Panc1 (cell line): ENCODE measurements at regions not wholly inside any gene's neighbourhood (a gene's known extent, or its start where the extent isn't known, plus 50 kb on each side); places are given as distances from the start of the nearest gene placed in this dataset.

Experiments
- POLR2AphosphoS5 ChIP-seq: IDR thresholded peaks from 2 replicates; pipeline ENCODE4 v1.6.1; 2012; ENCODE audit warnings: mild to moderate bottlenecking, low read depth, low read length, moderate library complexity
- SIN3A ChIP-seq: IDR thresholded peaks from 2 replicates; pipeline ENCODE4 v1.6.1; 2012; ENCODE audit warnings: low read depth, mild to moderate bottlenecking, low read length, moderate library complexity, borderline replicate concordance; ENCODE audit not compliant: insufficient read depth
- TCF7L2 ChIP-seq: IDR thresholded peaks from 2 replicates; pipeline ENCODE4 v1.6.1; 2011; ENCODE audit warnings: mild to moderate bottlenecking, low read depth, low read length, inconsistent platforms
- TF ChIP-seq, protein P1 (sequence below): fragments of 450-650 bp; IDR thresholded peaks from 2 replicates; pipeline ENCODE4 v1.5.1; 2017; ENCODE audit warnings: mild to moderate bottlenecking
- TF ChIP-seq, protein P2 (sequence below), 2 experiments: IDR thresholded peaks; 2 replicates each; pipeline ENCODE4 v1.6.1; 2011 to 2012; ENCODE audit warnings: low read depth in 2 of 2, control low read depth in 1 of 2, low read length in 1 of 2, mild to moderate bottlenecking in 1 of 2, moderate library complexity in 1 of 2; ENCODE audit not compliant: insufficient read depth in 1 of 2

DNA sequence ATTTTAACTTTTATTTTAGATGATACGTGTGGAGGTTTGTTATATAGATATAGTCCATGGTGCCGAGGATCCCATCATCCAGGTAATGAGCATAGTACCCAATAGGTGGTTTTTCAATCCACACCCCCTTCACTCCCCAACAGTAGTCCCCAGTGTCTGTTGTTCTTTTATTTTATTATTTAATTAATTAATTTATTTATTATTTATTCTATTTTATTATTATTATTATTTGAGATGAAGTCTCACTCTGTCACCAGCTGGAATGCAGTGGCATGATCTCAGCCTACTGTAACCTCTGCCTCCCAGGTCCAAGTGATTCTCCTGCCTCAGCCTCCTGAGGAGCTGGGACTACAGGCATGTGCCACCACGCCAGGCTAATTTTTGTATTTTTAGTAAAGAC, 2086.2 kb downstream of the PCDH9 start:
- TF ChIP-seq, protein P1, sequence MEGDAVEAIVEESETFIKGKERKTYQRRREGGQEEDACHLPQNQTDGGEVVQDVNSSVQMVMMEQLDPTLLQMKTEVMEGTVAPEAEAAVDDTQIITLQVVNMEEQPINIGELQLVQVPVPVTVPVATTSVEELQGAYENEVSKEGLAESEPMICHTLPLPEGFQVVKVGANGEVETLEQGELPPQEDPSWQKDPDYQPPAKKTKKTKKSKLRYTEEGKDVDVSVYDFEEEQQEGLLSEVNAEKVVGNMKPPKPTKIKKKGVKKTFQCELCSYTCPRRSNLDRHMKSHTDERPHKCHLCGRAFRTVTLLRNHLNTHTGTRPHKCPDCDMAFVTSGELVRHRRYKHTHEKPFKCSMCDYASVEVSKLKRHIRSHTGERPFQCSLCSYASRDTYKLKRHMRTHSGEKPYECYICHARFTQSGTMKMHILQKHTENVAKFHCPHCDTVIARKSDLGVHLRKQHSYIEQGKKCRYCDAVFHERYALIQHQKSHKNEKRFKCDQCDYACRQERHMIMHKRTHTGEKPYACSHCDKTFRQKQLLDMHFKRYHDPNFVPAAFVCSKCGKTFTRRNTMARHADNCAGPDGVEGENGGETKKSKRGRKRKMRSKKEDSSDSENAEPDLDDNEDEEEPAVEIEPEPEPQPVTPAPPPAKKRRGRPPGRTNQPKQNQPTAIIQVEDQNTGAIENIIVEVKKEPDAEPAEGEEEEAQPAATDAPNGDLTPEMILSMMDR, result no peak
- TF ChIP-seq POLR2AphosphoS5 (no peak), TCF7L2 (no peak), SIN3A (no peak)
- TF ChIP-seq, protein P2, sequence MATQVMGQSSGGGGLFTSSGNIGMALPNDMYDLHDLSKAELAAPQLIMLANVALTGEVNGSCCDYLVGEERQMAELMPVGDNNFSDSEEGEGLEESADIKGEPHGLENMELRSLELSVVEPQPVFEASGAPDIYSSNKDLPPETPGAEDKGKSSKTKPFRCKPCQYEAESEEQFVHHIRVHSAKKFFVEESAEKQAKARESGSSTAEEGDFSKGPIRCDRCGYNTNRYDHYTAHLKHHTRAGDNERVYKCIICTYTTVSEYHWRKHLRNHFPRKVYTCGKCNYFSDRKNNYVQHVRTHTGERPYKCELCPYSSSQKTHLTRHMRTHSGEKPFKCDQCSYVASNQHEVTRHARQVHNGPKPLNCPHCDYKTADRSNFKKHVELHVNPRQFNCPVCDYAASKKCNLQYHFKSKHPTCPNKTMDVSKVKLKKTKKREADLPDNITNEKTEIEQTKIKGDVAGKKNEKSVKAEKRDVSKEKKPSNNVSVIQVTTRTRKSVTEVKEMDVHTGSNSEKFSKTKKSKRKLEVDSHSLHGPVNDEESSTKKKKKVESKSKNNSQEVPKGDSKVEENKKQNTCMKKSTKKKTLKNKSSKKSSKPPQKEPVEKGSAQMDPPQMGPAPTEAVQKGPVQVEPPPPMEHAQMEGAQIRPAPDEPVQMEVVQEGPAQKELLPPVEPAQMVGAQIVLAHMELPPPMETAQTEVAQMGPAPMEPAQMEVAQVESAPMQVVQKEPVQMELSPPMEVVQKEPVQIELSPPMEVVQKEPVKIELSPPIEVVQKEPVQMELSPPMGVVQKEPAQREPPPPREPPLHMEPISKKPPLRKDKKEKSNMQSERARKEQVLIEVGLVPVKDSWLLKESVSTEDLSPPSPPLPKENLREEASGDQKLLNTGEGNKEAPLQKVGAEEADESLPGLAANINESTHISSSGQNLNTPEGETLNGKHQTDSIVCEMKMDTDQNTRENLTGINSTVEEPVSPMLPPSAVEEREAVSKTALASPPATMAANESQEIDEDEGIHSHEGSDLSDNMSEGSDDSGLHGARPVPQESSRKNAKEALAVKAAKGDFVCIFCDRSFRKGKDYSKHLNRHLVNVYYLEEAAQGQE (IDR thresholded peaks at IDR 0.05; ENCODE audit: insufficient read depth in 1 of 2, low read depth in 2 of 2, low read length in 1 of 2), result no peak
